DOHH2 (cell line): ENCODE measurements at regions not wholly inside any gene's neighbourhood (a gene's known extent, or its start where the extent isn't known, plus 50 kb on each side); places are given as distances from the start of the nearest gene placed in this dataset.
"Not testable (repeated sequence)": the region's sequence is repeated elsewhere in the genome, so short reads cannot be mapped to it uniquely, and the experiment has no call there.

Experiments
- EZH2phosphoT487 ChIP-seq: fragments of 200-600 bp; sonication (generic); IDR thresholded peaks from 2 replicates; pipeline ENCODE4 v1.6.1; 2017; ENCODE audit warnings: borderline replicate concordance, mild to moderate bottlenecking, antibody characterized with exemption, low read length, moderate library complexity, mixed read lengths
- TF ChIP-seq, protein P1 (sequence below): fragments of 200-600 bp; sonication (generic); IDR thresholded peaks from one replicate; pipeline ENCODE4 v1.5.1; 2014; ENCODE audit warnings: antibody characterized with exemption, mild to moderate bottlenecking, low read depth, low read length; ENCODE audit not compliant: poor library complexity, severe bottlenecking

DNA sequence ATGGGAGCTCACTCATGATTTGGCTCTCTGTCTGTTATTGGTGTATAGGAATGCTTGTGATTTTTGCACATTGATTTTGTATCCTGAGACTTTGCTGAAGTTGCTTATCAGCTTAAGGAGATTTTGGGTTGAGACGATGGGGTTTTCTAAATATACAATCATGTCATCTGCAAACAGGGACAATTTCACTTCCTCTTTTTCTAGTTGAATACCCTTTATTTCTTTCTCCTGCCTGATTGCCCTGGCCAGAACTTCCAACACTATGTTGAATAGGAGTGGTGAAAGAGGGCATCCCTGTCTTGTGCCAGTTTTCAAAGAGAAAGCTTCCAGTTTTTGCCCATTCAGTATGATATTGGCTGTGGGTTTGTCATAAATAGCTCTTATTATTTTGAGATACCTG is 173.8 kb upstream of the ZNF521 start:
- TF ChIP-seq, protein P1, sequence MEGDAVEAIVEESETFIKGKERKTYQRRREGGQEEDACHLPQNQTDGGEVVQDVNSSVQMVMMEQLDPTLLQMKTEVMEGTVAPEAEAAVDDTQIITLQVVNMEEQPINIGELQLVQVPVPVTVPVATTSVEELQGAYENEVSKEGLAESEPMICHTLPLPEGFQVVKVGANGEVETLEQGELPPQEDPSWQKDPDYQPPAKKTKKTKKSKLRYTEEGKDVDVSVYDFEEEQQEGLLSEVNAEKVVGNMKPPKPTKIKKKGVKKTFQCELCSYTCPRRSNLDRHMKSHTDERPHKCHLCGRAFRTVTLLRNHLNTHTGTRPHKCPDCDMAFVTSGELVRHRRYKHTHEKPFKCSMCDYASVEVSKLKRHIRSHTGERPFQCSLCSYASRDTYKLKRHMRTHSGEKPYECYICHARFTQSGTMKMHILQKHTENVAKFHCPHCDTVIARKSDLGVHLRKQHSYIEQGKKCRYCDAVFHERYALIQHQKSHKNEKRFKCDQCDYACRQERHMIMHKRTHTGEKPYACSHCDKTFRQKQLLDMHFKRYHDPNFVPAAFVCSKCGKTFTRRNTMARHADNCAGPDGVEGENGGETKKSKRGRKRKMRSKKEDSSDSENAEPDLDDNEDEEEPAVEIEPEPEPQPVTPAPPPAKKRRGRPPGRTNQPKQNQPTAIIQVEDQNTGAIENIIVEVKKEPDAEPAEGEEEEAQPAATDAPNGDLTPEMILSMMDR: not testable (repeated sequence)
- not testable (repeated sequence) for TF ChIP-seq EZH2phosphoT487
